Hematopoietic multipotent progenitor cell treated with erythropoietin and hydrocortisone succinate and interleukin-3 and kit ligand, for 8 days (in vitro differentiated cells): ENCODE measurements at regions not wholly inside any gene's neighbourhood (a gene's known extent, or its start where the extent isn't known, plus 50 kb on each side); places are given as distances from the start of the nearest gene placed in this dataset.
"Not testable (repeated sequence)": the region's sequence is repeated elsewhere in the genome, so short reads cannot be mapped to it uniquely, and the experiment has no call there.

ENCODE experiments used
- DNase-seq: peaks from one replicate; pipeline ENCODE4 v3.0.0-alpha.2; 2015

- no peak for DNase-seq
Measured at GRCh38 chr14:37848985-37849621, 253.7 kb downstream of the TTC6 start.

- no peak for DNase-seq
Measured at GRCh38 chr14:37851054-37851453, 255.6 kb downstream of the TTC6 start.

GRCh38 chr14:37855871-37856270, 260.4 kb downstream of the TTC6 start:
- no peak for DNase-seq

- no peak for DNase-seq
Measured at GRCh38 chr14:37857774-37858266, 262.4 kb downstream of the TTC6 start.

DNA sequence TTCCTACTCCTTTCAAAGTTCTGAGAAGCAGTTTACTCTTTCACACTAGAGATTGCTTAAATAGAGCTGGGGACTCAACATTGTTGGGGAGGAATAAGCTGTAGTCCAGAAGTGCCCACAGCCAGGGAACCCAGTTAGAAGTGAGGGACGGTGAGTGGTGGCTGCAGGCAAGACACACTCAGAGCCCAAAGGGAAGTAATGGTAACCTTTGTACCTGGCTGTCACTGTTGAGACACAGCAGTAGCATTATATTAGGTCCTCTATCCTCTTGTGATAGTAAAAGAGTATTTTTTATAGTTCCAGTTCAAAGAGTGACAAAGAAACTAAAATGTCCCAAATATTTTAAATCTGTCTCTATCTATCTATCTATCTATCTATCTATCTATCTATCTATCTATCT, 263.3 kb downstream of the TTC6 start:
- no peak for DNase-seq

- no peak for DNase-seq
Measured at GRCh38 chr14:37859177-37859576, 263.7 kb downstream of the TTC6 start.

DNA sequence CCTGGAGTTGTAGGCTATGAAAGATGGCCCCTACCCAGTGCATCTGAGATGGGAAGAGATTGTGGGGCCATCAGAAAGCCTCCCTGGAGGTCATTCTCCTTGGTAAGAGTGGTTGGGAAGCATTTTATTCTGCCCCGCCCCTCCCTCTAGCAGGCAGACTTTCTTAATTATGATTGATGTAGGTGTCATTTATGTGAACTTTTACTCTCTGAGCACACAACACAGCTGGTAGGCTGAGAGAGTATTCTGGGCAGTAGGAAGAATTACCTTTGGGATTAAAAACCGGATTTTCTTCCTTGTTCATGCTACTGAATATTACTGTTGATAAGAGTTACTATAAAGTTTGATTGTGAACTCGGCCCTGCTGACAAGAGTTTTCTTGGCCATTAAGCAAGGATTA, 266.8 kb downstream of the TTC6 start:
- no peak for DNase-seq

- no peak for DNase-seq
Measured at GRCh38 chr14:37864128-37864527, 268.7 kb downstream of the TTC6 start.

DNA sequence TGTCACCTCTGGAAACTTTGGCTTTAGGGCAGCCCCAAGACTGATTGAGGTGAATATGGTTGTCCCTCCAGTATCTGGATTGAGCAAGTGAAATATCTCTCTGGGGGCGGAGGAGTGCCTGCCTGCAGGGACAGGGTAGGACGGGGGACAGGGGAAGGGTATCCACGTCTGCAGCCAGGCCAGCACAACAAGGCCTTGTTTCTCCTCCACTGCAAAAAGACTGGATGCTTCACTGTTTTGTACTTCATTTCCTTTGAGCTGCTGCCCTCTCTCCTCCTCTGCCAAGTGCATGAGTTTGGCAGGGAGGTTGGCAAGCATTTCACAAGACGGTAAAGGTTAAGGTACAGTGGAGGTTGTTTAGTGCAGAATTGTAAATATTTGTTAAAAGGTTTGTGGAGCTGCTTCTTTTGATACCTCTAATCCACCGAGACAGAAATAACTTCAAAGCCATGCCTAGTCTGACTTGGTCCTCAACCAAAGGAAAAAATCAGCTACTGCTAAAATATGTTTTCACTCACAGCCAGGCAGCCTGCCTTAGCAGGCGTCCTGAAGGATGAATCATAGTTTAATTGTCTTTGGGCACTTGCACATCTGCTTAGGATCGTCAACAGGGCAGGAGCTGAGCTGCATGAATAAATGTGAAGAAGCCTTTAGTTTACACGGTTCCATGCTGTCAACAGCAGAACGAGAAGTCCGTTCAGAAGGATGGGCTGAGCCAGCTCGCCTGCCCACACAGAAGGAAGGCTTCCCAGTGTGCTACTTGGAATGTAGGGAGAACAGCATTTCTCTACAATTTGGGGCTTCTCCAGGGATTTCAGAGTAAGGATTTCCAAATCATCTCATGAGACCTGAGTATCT, 269.7 kb downstream of the TTC6 start:
- DNase-seq, result no peak

DNA sequence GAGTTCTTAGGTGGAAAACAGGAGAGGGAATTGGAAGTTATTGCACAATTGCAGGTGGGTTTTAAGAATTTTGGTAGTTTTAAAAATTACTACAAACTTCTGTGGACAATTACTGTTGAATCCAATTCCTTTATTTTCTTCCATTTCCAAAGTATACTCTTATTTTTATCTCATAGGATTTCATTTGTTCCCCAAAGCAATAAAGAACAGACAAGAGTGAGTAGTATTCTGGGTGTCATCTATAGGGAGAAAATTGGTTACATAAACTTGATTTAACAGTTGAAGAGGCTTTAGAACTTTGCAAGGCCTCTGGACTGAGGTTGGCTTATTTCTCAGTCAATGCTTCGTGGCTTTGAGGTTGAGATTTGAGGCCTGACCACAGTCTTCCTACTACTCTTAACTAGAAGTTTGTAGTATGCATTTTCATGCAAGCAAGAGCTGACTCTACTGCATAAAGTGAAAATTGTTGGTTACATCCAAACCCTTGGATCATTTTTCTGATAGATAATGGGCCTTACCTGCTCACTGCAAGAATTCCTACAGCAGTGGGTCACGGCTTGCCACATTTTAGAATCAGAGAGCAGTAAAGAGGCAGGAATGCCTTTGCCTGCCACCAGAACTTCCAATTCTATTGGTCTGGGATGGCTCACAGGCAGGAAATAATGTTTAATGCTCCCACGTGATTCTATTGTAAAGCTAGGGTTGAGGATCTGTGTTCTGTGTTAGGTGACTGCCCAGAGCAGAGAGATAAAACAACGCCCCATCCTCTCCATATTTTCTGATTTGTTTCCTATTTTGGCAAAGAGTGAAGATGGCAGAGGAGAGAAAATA, 270.5 kb downstream of the TTC6 start:
- no peak for DNase-seq

DNA sequence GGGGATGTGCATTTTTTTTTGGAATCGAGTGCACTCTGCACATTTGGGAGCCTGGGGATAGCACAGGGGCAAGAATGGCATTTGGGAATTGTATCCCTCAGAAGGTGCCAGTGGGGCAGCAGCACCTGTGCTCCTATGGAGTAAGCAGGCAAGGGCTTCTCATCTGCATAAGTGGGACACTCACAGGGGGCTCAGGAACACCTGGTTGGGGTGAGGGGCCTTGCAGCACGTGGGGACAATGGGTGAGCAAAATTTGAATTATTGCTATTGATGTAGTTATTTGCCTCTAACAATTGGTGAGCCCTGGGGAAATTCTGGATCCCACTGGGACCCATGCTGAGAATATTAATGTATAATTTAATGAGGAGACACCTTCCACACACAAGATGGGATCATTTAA, 274.2 kb downstream of the TTC6 start:
- DNase-seq, result no peak

DNA sequence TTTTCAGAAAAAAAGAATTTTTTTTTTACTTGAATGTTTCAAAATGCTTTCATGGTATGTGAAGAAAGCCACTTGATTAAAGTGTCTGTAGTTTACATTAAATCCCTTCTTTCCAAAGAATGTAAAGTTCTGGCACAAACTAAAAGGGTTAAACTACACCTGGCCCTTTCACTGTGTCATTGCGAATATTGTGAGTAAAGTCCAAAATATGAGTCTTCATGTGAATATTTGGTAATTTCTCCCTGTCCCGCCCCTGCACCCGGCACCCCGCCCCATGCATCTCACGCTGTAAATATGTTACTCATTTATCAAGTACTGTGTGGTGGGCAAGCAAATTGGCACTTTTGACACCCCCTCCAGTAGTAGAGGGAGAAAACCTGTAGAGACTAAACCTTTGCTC, 274.7 kb downstream of the TTC6 start:
- no peak for DNase-seq

DNA sequence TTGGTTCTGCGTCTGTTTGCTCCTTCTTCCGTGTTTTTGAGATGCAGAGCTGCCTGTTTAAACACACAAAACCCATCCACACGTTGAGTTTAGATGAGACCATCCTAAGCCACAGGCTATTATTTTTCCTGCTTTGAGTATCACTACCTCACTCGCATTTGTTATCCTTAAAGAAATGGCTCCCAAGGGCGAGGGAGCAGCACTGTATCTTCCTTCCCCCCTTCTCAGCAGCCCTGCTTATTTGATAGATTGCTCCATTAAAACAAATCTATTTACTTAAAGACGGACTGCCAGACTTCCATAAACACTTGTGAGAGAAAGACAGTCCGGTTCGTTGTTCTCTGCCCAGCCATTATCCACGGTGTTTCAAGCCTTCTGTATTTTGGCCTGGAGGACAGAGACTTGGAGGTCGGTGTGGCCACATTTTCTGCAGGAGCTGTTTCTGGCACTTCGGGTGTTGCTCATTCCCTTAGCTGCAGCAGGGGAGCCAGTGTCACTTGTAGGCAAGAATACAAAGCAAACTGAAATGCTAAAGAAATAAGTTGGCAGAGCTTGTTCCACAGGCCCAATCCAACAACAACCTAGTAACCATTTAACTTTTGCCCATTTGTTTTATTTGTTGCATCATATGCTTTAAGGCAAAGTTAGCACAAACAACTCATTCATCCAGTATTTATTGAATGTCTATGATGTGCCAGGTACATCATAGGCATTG, 275.4 kb downstream of the TTC6 start:
- DNase-seq, result no peak

DNA sequence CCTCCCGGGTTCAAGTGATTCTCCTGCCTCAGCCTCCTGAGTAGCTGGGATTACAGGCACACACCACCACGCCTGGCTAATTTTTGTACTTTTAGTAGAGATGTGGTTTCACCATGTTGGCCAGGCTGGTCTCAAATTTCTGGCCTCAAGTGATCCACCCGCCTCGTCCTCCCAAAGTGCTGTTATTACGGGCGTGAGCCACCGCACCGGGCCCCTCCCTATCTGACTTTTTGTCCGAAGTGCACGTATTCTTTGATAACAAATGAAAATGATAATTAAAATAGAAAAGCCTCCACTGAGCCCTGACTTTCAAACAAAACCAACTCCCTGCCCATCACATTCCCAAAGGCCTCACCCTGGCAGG, 278.6 kb downstream of the TTC6 start:
- DNase-seq, result not testable (repeated sequence)

GRCh38 chr14:37874429-37875109, 279.1 kb downstream of the TTC6 start:
- peak; percentile 70 for DNase-seq

DNA sequence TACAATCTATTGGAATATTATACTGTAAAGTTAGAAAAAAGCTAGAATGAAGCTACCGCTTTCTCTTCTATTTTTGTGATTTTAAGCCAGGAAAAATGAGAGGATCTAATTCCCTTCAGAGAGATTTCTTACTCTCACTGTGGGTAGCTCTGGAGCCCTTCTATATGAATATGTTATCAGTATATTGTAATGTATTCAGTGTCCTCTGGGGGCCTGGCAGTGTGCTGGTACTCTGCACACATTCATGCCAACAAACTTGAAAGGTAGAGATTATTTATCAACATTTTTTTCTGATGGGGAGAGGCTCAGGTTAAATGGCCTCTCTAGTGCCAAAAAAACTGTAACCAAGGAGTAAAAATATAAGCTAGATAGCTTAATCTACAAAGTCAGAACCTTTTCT, 292.8 kb downstream of the TTC6 start:
- DNase-seq, result no peak

GRCh38 chr14:37889087-37889486, 293.7 kb downstream of the TTC6 start:
- DNase-seq, result no peak

- DNase-seq, result no peak
Measured at GRCh38 chr14:37890095-37890494, 294.7 kb downstream of the TTC6 start.

DNA sequence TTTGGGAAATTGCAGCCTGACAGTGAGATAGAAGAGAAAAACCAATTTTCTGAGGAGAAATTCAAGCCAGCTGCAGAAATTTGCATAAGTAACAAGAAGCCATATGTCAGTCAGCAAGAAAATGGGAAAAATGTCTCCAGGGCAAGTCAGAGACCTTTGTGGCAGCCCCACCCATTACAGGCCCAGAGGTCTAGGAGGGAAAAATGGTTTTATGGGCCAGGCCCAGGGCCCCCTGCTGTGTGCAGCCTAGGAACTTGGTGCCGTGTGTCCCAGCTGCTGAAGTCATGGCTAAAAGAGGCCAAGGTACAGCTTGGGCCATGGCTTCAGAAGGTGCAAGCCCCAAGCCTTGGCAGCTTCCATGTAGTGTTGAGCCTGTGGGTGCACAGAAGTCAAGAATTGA, 296.1 kb downstream of the TTC6 start:
- DNase-seq, result not testable (repeated sequence)

DNA sequence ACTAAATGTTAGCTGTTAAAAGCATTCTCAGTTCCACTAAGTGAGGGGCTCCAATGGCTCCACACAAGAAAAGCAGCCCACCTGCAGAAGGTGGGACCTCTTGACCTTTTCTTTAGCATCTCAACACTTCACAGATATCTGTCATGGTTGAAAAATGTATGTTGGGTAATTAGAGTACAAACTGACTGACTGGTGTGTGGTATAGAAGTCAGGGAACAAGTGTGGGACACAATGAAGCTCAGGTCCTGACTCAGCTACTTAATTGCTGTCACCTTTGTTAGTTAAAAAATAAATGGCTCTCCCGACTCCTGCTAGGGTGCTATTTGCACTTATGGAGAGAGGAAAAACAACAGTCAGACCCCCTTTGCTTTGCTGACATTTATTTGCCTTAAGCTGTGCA, 299.0 kb downstream of the TTC6 start:
- DNase-seq, result no peak

DNA sequence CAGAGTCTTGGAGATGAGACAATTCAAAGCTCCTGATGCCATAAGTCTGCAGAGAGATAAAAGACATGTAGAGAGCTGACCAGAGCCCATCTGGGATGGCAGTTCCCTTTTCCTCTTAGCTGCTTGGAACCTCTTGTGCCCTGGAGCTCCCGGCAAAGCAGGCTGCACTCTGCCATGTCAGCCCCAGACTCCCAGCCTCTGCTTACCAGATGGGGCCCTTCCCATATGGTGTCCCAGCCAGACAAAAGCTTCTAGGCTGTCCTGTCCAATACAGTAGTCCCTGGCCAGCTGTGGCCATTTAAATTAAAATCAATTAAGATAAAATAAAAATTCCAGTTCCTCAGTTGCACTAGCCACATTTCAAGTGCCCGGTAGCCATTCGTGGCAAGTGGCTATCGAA, 303.9 kb downstream of the TTC6 start:
- DNase-seq, result no peak

DNA sequence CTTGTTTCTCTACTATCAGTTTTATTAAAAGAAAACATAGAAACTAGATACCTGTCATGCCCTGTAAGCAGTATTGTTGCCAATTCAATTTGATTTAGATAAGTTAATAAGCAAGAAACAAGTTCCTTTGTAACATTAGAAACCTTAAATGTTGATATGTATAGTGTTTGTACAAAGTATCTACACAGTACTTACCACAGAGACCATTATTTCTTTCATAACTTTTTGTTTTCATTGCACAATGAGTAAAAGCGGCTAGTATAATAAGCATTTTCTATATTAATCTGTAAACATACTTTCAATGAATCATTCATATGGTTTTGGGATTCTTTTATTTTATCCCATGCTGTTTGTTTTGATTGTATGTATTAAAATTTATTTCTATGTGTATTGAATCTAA, 305.1 kb downstream of the TTC6 start:
- DNase-seq, result no peak
